Upper lobe of left lung (tissue), 4 donors: ENCODE measurements at regions not wholly inside any gene's neighbourhood (a gene's known extent, or its start where the extent isn't known, plus 50 kb on each side); places are given as distances from the start of the nearest gene placed in this dataset.
A peak's percentile ranks its signal among the peaks of the same experiment; 100 is the strongest.

Source experiments
- CTCF ChIP-seq, 6 experiments: fragments of 450-650 bp in 4 of 6; fragments of 200-600 bp in 2 of 6; sonication (generic) in 2 of 6; IDR thresholded peaks; one replicate each; pipeline ENCODE4 v1.5.1; 2016 to 2019; ENCODE audit warnings: antibody characterized with exemption in 6 of 6
- EP300 ChIP-seq, 4 donors: sonication (generic); formaldehyde crosslinking; IDR thresholded peaks; one replicate each; pipeline ENCODE4 v1.5.1; 2017; ENCODE audit warnings: antibody characterized with exemption in 4 of 4, control low read depth in 2 of 4
- POLR2A ChIP-seq, 4 donors: fragments of 450-650 bp; IDR thresholded peaks; one replicate each; pipeline ENCODE4 v1.5.1; 2016 to 2017; ENCODE audit warnings: antibody characterized with exemption in 4 of 4, mild to moderate bottlenecking in 2 of 4
- POLR2AphosphoS5 ChIP-seq, 2 donors: sonication (generic); formaldehyde crosslinking; IDR thresholded peaks; one replicate each; pipeline ENCODE4 v1.5.1; 2017; ENCODE audit warnings: antibody characterized with exemption in 2 of 2

- TF ChIP-seq CTCF (IDR thresholded peaks at IDR 0.05) (peak in 2 of 6 experiments; percentile 11 to 30), POLR2AphosphoS5 (IDR thresholded peaks at IDR 0.05) (no peak), POLR2A (IDR thresholded peaks at IDR 0.05) (no peak), EP300 (IDR thresholded peaks at IDR 0.05) (no peak)
These were observed 501.8 kb downstream of the EFNB2 start for GRCh38 chr13:106033659-106034058.
